ENCODE measurements at regions not wholly inside any gene's neighbourhood (a gene's known extent, or its start where the extent isn't known, plus 50 kb on each side); places are given as distances from the start of the nearest gene placed in this dataset.

DNA sequence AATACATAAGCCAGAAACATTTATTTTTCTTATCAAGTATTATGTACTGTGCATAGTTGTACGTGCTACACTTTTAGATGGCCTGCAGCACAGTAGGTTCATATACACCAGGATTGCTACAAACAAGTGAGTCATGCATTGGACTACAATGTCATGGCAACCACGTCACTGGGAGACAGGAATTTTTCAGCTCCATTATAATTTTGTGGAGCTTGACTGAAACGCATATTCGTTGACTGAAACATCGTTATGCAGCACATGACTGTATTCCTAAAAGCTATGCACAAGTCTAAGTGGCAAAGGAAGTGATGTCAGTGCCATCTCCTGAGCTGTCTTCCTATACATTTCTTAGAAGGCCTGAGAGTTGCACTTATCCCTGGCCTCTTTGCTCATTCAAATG lies 871.8 kb downstream of the IPMK start:
- TF ChIP-seq, protein P1, sequence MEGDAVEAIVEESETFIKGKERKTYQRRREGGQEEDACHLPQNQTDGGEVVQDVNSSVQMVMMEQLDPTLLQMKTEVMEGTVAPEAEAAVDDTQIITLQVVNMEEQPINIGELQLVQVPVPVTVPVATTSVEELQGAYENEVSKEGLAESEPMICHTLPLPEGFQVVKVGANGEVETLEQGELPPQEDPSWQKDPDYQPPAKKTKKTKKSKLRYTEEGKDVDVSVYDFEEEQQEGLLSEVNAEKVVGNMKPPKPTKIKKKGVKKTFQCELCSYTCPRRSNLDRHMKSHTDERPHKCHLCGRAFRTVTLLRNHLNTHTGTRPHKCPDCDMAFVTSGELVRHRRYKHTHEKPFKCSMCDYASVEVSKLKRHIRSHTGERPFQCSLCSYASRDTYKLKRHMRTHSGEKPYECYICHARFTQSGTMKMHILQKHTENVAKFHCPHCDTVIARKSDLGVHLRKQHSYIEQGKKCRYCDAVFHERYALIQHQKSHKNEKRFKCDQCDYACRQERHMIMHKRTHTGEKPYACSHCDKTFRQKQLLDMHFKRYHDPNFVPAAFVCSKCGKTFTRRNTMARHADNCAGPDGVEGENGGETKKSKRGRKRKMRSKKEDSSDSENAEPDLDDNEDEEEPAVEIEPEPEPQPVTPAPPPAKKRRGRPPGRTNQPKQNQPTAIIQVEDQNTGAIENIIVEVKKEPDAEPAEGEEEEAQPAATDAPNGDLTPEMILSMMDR (optimal IDR thresholded peaks at IDR 0.05 in 1 of 3, IDR thresholded peaks at IDR 0.05 in 1 of 3, conservative IDR thresholded peaks at IDR 0.05 in 1 of 3; ENCODE audit: extremely low read depth in 1 of 3, insufficient read depth in 2 of 3, low read length in 3 of 3): no peak
- TF ChIP-seq EZH2 (IDR thresholded peaks at IDR 0.05; ENCODE audit: low read length): no peak

All from keratinocyte (primary cell).